Superior temporal gyrus (tissue), 1 donor: ENCODE measurements at regions not wholly inside any gene's neighbourhood (a gene's known extent, or its start where the extent isn't known, plus 50 kb on each side); places are given as distances from the start of the nearest gene placed in this dataset.
"Not testable (repeated sequence)": the region's sequence is repeated elsewhere in the genome, so short reads cannot be mapped to it uniquely, and the experiment has no call there.

Experiments used
- DNase-seq: peaks from one replicate; pipeline ENCODE4 v3.0.0-alpha.2; 2016; ENCODE audit errors: extremely low spot score

DNA sequence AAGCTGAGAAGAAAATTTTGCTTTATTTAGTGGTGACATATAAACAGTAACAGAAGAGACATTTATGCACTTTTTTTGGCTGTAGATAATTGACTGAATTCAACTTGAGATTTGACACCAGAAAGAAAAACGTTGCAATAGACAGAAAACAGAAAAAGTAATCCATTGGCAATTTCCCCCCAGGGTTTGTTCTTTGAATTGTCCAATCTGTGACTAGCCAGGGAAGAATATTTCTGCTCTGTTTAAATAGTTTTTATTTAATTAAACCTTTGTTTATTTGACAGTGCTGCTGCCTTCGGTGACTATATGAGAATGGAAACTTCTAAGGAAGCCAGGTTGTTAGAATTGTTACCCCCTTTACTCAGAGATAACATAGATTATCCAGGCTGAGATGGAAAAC lies 210.6 kb downstream of the DEPDC1B start:
- DNase-seq = peak; percentile 40

DNA sequence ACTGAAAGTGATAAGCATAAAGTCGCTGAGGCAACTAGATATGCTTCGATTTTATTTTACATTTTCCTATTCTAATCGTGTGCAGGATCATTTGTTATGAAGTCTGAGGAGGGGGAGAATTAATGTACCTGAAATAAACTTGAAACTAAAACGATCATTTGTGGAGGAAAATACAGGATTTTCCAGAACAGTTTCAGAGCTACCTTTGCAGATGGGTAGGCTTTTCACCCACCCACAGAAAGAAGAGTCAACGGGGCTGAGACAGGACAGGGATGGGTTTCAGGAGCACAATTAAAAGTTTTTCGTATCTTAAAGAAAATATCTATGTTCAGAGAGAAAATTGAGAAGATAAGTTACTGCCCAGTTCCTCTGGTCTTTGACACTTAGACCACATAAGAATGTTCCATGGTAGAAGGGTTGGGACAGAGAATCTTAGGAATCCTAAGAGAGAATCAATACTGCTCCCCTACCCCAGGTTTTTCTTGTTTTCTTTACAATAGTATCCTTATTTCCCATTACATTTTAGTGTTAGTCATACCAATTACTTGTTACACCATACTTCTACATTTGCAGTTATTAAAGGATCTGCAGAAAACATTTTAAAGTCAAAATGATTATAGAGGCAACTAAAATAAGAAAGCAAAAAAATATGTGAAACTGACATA lies 211.4 kb downstream of the DEPDC1B start:
- no peak for DNase-seq

DNA sequence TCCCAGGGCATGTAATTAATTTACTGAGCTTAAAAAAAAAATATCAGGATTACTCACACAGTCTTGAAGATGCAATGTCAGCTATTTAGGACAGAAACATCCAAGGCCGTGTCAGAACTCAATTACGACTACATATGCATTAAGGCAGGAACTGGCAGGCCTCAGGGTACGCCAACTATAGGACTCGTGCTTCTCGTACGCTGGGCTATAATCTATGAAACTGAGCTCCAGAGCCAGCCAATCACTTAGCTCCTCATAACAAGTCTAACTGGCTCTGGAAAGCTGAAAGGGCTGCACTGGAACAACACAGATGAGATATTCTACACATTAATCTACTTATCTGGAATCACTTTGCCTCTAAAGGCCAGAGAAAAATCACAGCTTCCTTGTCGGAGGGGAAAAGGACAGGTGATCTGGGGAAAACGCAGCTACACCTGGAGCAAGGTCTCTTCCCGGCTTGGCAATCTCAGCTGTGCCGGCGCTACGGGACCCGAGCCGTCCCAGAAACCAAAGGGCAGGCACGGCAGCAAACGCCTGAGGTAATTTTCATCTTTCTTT lies 212.0 kb downstream of the DEPDC1B start:
- peak; percentile 57 for DNase-seq

DNA sequence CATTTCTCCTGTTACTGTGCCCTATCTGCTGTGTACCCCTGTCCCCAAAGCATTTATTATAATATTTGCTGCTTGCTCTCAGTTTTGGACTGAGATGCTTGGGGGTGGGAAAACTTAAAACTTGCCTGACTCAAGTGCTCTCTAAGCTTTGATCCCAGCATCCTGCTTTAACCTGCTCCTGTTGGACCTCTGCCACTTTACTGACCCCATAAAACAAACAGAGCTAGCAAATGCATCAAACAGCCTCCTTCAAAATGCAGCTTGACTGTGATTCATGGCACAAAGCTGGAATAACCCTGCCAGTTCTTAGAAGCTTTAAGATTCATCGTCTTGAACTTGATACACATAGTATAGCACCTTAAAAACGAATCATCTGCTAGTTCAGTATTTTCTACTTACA lies 212.5 kb downstream of the DEPDC1B start:
- DNase-seq = no peak

DNA sequence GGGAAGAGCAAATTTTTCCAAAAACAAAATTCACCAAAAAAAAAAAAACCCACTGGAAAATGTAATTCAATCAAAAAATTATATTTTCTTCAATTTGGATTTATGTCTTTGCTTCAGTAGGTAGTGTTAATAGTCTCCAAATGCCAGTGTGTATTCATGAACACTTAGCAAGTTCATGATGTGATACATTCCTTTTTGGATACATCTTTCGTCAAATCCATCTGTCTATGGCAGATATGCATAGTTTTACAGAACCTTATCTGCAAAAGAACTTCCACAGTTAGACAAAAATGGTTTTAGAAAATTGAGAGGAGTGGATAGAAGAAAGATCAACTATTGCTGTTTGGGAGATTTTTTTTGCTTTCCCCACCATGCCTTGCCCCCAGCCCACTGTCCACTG lies 214.6 kb downstream of the DEPDC1B start:
- DNase-seq = no peak

DNA sequence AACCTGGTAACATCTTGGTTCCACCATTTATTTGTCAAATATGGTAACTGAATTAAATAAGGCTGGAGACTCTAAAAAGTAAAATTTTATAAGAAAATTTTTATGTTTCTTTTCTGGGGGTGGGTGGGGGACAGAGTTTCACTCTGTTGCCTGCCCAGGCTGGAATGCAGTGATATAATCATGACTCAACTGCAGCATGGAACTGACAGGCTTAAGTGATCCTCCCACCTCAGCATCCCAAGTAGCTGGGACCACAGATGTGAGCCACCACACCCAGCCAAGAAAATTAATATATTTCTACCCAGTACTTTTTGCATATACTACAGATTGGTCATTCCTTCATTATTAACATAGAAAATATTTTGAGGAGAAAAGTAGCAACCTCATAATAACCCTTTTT lies 216.9 kb downstream of the DEPDC1B start:
- no peak for DNase-seq

DNA sequence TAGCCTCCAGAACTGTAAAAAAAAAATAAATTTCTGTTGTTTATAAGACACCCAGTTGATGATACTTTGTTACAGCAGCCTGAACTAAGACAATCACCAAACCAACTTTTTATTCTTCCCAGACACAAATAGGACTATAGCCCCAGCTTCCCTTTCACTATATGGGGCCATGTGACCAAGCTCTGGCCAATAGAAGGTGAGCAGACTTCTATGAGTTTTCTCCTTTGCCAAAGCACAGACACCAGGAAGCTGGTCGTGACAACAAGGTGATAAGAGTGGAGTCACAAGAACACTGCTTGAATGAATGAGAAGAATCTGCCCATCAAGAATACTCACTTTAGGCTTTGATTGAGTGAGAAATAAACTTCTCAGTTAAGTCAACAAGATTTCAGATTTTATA lies 217.7 kb downstream of the DEPDC1B start:
- DNase-seq = no peak

DNA sequence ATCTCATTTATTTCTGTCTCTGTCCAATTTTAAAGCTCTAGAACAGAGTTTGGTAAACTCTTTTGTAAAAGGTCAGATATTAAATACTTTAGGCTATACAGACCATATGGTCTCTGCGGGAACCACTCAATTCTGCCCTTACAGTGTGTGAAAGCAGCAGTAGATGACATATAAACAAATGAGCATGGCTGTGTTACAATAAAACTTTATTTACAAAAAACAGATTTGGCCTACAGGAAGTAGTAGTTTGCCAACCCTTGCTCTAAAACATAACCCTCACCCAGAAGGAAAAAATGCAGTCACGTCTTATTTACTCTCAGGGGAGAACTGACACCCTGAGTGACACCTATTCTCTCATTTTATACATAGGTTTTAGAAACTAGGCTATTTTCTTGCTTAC lies 220.4 kb downstream of the DEPDC1B start:
- DNase-seq = no peak

DNA sequence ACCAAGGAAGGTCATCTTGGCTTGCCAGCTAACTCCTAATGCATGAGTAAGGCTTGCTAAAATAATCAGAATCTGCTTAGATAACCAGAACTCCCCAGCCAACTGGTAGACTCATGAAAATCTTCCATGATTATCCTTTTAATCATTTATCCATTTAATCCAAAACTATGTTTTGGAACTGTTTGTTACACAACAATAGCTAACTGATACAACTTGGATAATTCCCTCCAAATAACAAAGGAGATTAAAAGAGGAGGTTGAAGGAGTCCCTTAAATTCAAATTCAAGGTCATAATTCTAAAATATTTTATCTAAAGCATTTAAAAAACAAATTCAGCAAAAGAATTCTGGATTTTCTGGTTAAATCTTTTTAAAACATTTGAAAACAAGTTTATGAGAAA lies 222.1 kb downstream of the DEPDC1B start:
- DNase-seq = no peak

DNA sequence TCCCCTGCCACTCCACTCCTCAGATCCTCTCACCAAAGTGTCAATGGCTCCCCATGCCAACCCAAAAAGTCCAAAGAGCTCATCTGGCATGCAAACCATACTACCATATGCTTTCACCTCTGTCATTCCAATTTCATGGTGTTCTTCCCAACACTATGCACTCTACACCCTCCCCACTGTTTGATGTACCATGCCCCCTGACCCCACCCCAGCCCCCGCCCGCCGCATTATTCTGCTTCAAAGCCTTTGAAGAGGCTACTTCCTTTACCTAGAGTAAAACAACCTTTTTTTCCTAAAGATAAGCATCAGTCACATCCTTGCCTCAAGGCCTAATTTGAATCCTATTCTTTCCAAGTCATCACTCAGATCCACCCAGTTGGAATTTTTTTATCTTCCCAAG lies 226.3 kb downstream of the DEPDC1B start:
- DNase-seq = no peak

DNA sequence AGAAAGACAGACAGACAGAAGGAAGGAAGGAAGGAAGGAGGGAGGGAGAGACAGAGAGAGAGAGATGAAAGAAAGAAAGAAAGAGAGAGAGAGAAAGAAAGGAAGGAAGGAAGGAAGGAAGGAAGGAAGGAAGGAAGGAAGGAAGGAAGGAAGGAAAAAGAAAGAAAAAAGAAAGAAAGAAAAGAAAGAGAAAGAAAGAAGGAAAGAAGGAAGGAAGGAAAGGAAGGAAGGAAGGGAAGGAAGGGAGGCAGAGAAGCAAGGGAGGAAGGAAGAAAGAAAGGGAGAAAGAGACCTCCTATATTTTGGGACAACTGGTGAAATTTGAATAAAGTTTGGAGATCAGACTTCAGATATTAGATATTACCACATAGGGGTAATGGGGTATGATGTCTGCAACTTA lies 226.9 kb downstream of the DEPDC1B start:
- not testable (repeated sequence) for DNase-seq

DNA sequence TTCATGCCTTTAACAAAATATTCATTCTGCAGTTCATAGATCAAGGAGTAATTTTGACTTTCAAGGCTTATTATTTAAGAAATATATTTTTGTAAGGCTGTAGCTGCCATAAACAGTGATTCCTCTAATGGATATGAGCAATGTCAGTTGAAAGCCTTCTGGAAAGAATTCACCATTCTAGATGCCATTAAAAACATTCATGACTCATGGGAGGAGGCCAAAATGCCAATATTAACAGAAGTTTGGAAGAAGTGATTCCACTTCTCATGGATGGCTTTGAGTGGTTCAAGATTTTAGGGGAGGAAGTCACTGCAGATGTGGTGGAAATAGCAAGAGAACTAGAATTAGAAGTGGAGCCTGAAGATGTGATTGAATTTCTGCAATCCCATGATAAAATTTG lies 229.1 kb downstream of the DEPDC1B start:
- DNase-seq = no peak

DNA sequence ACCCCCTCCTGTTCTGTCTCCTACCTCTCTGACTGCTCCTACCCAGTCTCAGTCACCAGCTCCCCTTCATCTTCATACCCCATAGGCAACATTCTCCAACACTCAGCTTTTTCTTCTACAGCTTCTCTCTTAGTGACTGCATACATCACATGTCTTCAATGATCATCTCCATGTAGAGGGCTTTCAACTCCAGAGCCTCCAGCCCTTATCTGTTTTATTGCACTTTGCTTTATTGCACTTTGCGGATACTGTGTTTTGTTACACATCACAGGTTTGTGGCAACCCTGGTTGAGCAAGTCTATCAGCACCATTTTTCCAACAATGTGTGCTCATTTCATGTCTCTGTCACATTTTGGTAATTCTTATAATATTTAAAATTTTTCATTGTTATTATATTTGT lies 230.7 kb downstream of the DEPDC1B start:
- DNase-seq = no peak

DNA sequence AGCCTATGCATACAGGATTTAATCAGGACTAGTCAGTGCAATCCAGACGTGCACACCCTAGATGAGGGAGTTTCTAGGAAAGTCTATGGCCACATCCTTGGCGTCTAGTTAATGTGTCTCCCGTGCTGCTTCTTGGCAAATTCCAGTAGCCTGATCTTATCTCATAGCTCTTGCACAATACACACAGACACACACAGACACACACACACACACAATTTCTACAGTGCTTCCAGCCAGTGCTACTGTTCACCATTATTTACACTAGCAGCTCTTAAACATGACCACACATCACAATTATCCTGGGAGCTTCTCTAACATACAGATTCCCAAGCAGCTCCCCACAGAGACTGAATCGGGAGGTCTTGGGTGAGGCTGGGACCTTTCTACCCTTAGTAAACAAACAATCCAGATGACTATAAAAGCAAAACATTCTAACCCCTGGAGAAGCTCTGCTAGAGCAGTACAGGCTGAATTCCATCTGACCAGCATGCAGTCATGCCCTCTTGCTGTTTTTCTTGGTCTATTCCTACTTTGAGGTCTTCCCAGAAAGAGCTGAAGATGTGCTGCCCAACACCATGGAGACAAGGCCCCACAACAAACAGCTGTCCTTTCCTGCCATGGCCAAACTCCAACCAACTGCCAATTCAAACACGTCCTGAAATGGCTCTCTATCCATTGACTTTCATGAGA lies 236.6 kb downstream of the DEPDC1B start:
- DNase-seq = no peak

DNA sequence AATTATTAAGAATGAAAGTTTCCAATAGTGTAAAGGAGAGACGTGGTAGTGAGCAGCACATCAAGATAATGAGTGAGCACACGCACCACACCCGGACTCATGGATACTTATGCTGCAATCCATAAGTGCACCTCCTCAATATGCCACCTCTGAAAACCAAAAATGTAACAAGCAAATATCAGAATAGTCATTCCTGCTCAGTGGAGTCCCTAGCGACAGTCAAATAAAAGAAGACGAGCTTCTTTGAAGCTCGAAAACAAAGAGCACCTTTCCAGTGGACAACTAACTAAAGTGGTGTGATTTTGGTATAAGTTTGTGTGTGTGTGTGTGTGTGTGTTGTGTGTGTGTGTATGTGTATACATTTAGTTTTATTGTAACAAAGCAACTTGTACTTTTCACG lies 241.3 kb downstream of the DEPDC1B start:
- DNase-seq = no peak

DNA sequence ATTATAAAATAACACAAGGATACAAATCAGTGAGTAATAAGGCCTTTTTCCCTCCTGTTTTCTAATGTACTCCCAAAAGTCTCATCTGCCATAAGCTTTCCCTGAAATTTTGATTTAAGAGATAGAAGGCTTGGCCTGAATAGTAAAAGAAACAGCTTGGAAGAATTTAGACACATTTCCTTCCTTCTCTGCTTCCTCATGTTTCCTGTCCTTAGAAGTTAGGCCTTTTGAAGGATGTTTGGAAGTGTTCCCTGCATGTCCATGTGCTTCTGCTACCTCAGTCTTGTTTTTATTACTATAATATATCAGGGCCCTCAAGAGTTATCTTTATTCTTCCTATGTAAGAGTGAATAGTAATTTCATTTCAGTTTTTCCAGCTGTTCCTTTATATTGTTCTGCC lies 242.7 kb downstream of the DEPDC1B start:
- no peak for DNase-seq

DNA sequence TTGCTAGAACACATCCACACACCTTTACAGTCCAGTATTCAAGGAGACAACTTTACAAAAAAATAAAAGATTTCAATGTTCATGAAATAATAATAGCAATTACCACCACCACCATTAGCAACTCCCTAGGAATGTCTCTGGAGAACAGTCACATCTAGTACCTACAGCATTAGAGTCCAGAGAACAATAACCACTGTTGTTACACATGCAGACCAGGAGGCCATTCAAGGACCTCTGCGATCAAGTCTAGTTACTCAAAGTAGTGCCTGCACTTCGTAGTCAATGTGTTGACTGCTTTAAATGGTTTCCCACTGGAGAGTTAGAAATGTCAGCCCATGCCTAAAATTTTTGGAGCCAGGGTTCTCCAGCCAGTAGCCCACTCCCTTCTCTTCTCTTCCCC lies 244.4 kb downstream of the DEPDC1B start:
- DNase-seq = no peak

DNA sequence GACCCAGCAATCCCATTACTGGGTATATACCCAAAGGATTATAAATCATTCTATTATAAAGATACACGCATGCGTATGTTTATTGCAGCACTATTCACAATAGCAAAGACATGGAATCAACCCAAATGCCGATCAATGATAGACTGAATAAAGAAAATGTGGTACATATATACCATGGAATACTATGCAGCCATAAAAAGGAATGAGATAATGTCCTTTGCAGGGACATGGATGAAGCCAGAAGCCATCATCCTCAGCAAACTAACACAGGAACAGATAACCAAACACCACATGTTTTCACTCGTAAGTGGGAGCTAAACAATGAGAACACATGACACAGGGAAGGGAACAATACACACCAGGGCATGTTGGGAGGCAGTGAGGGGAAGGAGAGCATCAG lies 245.7 kb downstream of the DEPDC1B start:
- not testable (repeated sequence) for DNase-seq

DNA sequence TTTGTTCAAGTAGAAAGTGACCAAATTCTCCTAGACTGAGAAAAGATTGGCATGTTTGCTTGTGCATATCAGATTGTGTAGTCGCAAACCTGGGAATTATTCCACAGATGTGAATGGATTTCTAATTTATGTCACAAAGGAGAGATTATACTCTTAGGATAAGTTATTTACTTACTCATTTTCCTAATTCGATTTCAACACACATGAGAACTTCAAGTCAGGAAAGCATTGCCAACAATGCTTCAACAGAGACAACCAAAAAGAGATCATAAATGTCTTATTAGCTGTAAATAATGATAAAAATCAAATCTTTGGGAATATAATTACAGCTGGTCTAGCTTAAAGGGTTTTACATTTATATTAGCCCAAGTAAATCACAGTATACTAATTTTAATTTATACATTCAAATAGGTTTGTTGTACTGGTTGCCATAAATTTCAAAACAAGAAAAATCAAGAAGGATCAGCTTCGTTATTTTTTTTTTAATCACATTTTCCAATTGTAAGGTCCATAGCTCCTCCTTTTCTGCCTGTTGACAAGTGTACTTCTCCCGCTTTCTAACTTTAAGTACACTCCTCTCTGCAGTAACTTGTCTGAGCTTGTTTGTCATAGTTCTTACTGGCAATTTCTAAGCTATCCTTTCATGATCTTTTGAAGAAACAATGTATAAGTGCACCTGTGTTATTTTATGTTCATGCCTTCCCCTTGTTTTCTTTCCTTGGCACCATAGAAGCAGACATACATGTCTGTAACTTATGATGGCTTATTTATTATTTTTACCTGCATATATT lies 246.6 kb downstream of the DEPDC1B start:
- DNase-seq = no peak

DNA sequence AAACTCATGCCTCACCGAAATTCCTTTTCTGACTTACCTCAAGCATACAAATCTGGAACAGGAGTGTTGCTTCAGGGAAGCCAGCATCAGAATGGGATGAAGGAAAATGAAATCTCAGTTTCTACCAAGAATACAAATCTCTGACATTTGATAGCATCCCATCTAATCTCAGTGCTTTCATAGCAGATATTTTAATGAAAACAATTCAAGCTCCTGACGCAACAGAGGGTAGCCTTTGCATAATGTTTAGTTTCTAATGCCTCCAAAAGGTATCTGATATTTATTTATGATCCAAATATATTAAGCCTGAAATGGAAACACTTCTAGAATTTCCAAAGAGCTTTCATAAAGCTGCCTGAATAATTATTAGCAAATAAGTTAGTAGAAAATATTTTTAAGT lies 251.4 kb downstream of the DEPDC1B start:
- no peak for DNase-seq

DNA sequence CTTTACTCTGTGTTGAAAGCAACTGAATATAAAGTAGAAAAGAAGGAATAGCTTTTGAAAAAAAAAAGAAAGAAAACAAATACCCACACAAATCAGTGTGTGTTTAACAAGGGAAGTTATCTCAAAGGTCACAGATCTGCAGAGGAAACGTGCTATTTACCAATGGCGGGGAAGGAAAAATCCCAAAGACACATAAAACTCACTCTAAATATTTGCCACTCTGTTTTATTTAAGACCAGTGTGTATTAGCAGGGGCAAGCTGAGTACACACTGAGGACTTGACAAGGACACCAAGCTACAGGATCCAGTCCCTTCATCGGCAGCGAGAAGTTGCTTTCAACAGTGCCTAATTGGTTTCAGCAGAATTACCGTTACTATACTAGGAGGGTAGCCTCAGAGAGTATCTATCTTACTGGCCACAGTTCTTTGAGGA lies 252.5 kb downstream of the DEPDC1B start:
- no peak for DNase-seq

DNA sequence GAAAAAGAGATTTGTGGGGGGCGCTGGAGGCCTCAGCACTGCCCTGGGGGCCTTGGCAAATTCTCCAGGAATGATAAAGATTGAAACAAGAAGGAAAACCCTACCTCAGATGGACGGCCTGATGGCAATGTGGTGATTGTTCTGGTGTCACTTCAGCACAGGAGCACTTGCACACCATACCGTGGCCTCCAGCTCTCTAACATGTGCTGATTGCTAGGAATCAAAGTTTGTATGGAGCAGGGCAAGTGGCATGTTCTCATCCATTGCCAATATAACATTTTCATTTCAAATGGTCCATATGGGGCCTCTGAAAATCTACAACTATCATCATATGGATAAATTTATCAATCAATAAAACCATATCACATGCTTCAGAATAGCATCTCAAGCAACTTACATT lies 253.0 kb downstream of the DEPDC1B start:
- DNase-seq = no peak

DNA sequence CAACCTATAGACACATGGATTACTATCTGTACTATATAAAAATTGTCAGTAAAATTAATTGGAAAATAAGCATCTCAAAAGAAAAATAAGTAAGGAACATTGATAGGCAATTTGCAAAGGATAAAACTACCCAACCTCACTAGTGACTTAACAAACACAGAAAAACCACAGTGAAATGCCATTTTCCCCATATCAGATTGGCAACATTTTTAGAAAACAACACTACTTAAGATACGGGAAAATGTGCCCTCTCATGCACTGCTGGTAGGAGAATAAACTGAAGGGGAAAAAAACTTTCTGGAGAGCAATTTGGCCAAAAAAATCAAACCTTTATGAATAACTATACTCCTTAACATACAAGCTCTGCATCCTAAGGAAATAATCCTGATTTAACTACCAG lies 254.0 kb downstream of the DEPDC1B start:
- DNase-seq = no peak
